ENCODE measurements at regions not wholly inside any gene's neighbourhood (a gene's known extent, or its start where the extent isn't known, plus 50 kb on each side); places are given as distances from the start of the nearest gene placed in this dataset.

GRCh38 chr4:127000110-127000509, 632.6 kb upstream of the INTU start:
- Histone ChIP-seq H3K4me1 (ENCODE audit: control insufficient read depth in 2 of 2, insufficient read depth in 2 of 2, low read length in 2 of 2) (no peaks in the 10 kb centered on the region), H3K27me3 (replicated peaks in 1 of 4; ENCODE audit: control extremely low read depth in 1 of 4, control insufficient read depth in 3 of 4, insufficient read depth in 4 of 4, low read length in 3 of 4) (no peaks in the 10 kb centered on the region), H4K20me1 (ENCODE audit: control insufficient read depth, insufficient read depth, low read length, poor library complexity, severe bottlenecking) (no peaks in the 10 kb centered on the region), H3K4me3 (ENCODE audit: control extremely low read depth in 1 of 5, extremely low read depth in 1 of 5, insufficient read depth in 1 of 5, low read depth in 2 of 5, low read length in 4 of 5) (no peak overlapping the region), H3K9me3 (ENCODE audit: control extremely low read depth in 1 of 3, control insufficient read depth in 2 of 3, insufficient read depth in 1 of 3, low read length in 2 of 3) (no peaks in the 10 kb centered on the region), H2AFZ (ENCODE audit: insufficient read depth, low read depth, low read length, poor library complexity, severe bottlenecking) (no peak overlapping the region), H3K27ac (ENCODE audit: low read length in 2 of 2) (no peak overlapping the region), H3K4me2 (replicated peaks; ENCODE audit: low read depth, low read length, poor library complexity, severe bottlenecking) (no peak overlapping the region), H3K36me3 (replicated peaks in 1 of 2; ENCODE audit: control extremely low read depth in 1 of 2, control insufficient read depth in 1 of 2, extremely low read depth in 1 of 2, insufficient read depth in 2 of 2, low read length in 1 of 2) (no peaks in the 10 kb centered on the region), H3K79me2 (ENCODE audit: control insufficient read depth, insufficient read depth, low read length) (no peaks in the 10 kb centered on the region), H3K9ac (ENCODE audit: low read length) (no peak overlapping the region)
- CTCF ChIA-PET, result no interaction called here
- Mint-ChIP-seq H3K27me3 (no peaks in the 10 kb centered on the region), H3K4me3 (no peak overlapping the region), H3K9me3 (ENCODE audit: insufficient read depth) (peaks cover under 1% of the 10 kb centered on the region), H3K27ac (no peak overlapping the region), H3K4me1 (no peaks in the 10 kb centered on the region)
- intact Hi-C loops (cut with micrococcal nuclease), result no loop called here
- POLR2A ChIA-PET, result no interaction called here
- DNase-seq (no peak), ATAC-seq (ENCODE audit: low read depth) (no peak)
- WGBS (ENCODE audit: insufficient coverage), result no CpG with 5 or more reads among the region's 1 CpG
- TF ChIP-seq EZH2 (IDR thresholded peaks at IDR 0.05; ENCODE audit: borderline replicate concordance, insufficient read depth, low read depth, low read length, poor library complexity, severe bottlenecking) (no peak), CTCF (IDR thresholded peaks at IDR 0.05) (no peak)

- DNase-seq, result no peak
- Histone ChIP-seq H3K9ac (ENCODE audit: low read length) (no peak overlapping the region), H3K4me3 (ENCODE audit: control extremely low read depth in 1 of 5, extremely low read depth in 1 of 5, insufficient read depth in 1 of 5, low read depth in 2 of 5, low read length in 4 of 5) (no peak overlapping the region), H3K4me1 (ENCODE audit: control insufficient read depth in 2 of 2, insufficient read depth in 2 of 2, low read length in 2 of 2) (no peaks in the 10 kb centered on the region), H3K27ac (ENCODE audit: low read length in 2 of 2) (no peak overlapping the region), H3K27me3 (replicated peaks in 1 of 4; ENCODE audit: control extremely low read depth in 1 of 4, control insufficient read depth in 3 of 4, insufficient read depth in 4 of 4, low read length in 3 of 4) (no peaks in the 10 kb centered on the region), H3K4me2 (replicated peaks; ENCODE audit: low read depth, low read length, poor library complexity, severe bottlenecking) (no peak overlapping the region), H3K9me3 (ENCODE audit: control extremely low read depth in 1 of 3, control insufficient read depth in 2 of 3, insufficient read depth in 1 of 3, low read length in 2 of 3) (no peaks in the 10 kb centered on the region), H2AFZ (ENCODE audit: insufficient read depth, low read depth, low read length, poor library complexity, severe bottlenecking) (no peak overlapping the region), H3K36me3 (replicated peaks in 1 of 2; ENCODE audit: control extremely low read depth in 1 of 2, control insufficient read depth in 1 of 2, extremely low read depth in 1 of 2, insufficient read depth in 2 of 2, low read length in 1 of 2) (no peaks in the 10 kb centered on the region), H4K20me1 (ENCODE audit: control insufficient read depth, insufficient read depth, low read length, poor library complexity, severe bottlenecking) (no peaks in the 10 kb centered on the region), H3K79me2 (ENCODE audit: control insufficient read depth, insufficient read depth, low read length) (no peaks in the 10 kb centered on the region)
- no CpG with 5 or more reads among the region's 2 CpGs for WGBS (ENCODE audit: insufficient coverage)
- no peaks in the 10 kb centered on the region for H3K27me3 Mint-ChIP-seq
- POLR2A ChIA-PET, result no interaction called here
- no peak for ATAC-seq (ENCODE audit: low read depth)
- no peaks in the 10 kb centered on the region for H3K4me1 Mint-ChIP-seq
- no peak overlapping the region for H3K4me3 Mint-ChIP-seq
- H3K27ac Mint-ChIP-seq, result no peak overlapping the region
- CTCF ChIA-PET, result no interaction called here
- intact Hi-C loops (cut with micrococcal nuclease), result no loop called here
- TF ChIP-seq CTCF (IDR thresholded peaks at IDR 0.05), result no peak
- H3K9me3 Mint-ChIP-seq (ENCODE audit: insufficient read depth), result no peaks in the 10 kb centered on the region
Measured at GRCh38 chr4:127000846-127001245, 631.9 kb upstream of the INTU start.

Data from B cell (primary cell).